Hepatic stellate cell (primary cell): ENCODE measurements at regions not wholly inside any gene's neighbourhood (a gene's known extent, or its start where the extent isn't known, plus 50 kb on each side); places are given as distances from the start of the nearest gene placed in this dataset.
"Not testable (repeated sequence)": the region's sequence is repeated elsewhere in the genome, so short reads cannot be mapped to it uniquely, and the experiment has no call there.

Experiments
- DNase-seq: peaks from one replicate; pipeline ENCODE4 v3.0.0; 2011; ENCODE audit warnings: low spot score

DNA sequence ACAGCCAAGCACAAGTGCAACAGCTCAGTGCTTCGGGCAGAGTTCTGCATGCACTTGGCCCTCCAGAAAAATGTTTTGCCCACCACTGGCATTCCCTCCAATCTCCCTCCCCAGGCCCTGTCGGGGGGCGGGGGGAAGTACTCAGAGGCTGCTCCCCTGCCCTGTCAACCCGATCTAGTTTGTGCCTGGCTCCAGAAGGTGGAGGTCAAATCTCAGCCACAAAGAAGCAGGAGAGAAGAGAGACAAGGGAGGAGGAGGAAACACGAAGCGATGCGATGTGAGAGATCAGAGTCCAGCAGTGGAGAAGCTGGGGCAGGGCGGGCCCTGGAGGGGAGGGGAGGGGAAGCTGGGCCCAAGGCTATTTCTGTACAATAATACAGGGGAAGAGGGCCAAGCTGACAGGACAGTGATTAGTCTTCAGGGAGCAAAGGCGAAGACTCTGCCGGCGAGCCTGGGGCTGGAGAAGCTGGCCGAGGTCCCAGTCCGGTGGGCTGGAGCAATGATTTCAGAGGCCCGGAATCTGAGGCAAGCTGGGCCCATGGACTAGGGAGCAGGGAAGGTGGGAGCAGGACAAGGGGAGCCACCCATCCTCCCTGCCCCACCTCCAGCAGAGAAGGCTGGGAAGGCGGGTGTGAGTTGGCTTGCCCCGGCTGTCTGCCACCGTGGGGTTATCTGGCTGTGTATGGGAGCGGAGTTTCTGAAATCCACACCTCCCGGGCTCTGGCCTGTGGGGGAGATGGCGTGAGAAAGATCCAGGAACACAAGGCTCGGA, 167.1 kb downstream of the EFNB1 start:
- no peak for DNase-seq

DNA sequence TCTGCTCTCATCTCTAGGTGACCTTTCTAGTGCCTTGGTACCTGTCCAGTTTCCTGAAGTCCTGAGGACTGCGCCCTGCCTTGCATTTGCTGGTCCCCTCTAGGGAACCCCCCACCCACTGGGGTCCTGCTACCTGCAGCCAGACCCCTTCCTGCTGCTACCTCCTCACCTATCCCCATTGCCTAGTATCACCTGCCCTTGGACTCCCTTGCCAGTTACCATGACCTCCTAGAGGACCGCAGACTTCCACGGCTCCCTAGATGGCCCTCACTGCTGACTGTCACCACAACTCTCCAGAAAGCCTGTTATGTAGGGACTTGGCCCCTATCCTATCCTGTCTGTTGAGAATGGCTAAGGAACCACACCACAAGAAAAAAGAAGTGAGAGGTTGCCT, 166.6 kb downstream of the EFNB1 start:
- DNase-seq, result no peak

DNA sequence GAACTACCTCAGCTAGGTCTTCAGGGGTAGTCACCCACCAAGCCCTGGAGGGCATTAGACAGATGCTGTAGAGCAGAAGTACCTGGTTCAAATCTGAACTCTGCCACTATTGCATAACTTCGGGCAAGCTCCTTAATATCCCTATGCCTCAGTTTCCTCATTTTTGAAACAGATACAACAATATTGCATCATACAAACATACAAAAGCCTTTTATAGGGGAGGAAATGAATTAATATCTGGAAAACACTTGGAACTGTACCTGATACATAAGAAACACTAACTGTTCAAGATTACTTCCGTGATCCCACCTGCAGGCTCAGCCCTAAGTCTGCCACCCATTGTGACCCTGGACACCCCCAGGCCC, 166.1 kb downstream of the EFNB1 start:
- DNase-seq, result no peak

DNA sequence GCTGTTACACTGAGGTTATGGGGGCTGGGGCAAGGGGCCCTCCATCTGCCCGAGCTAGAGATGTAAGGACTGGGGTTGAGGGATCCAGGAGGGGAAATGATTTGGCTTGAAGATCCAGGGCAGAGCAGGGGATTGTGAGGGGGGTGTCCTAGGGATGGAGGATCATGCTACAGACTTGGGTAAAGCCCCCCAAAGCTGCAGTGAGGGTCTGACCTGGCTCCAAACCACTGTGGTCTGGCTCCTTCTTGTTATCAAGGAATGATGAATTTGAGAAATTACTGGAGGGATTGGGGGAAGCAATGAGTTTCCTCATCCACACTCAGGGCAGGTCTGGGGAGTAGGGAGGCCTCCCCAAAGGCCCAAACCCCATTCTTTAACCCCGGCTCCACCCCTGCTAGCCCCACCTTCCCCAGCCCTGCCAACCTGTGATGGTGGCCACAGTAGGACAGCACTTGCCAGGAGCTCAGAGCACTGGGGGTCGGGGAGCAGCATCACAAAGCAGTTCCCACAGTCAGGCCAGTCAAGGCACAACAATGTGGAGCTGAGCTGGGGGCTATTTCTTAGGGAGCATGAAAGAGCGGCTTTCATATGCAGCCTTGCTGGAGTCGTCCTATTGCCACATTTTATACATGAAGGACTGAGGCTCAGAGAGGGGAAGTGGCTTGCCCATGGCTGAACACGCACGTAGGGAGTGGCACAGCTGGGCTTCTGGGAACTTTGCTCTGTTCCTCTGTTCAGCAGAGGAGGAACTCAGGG, 165.5 kb downstream of the EFNB1 start:
- DNase-seq, result no peak

DNA sequence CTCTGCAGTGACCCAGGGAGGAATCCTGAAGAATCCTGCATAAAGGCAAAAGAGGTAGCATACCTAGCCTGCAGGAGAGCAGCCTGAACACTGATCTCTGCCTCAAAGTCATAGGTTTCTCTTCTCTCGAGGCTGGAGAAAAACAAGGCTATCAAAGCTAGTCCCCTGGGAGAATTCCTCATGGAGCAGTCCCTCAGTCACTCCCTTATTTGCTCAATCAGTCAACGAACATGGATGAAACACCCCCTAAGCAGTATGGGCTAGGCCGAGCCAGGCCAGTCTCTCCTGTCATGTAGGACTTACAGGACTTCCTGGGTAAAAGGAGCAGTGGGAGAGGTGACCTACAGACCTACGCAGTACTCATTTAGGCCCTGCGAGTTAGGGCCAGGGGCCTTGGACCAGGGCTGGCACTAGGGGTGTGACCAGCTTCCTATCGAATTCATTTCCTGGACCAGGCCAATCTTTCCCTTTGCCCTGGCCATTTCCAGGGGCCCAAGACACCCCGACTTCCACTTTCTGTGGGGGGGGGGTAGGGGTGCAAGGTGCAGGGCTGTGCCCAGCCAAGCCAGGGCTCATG, 164.1 kb downstream of the EFNB1 start:
- DNase-seq, result no peak

DNA sequence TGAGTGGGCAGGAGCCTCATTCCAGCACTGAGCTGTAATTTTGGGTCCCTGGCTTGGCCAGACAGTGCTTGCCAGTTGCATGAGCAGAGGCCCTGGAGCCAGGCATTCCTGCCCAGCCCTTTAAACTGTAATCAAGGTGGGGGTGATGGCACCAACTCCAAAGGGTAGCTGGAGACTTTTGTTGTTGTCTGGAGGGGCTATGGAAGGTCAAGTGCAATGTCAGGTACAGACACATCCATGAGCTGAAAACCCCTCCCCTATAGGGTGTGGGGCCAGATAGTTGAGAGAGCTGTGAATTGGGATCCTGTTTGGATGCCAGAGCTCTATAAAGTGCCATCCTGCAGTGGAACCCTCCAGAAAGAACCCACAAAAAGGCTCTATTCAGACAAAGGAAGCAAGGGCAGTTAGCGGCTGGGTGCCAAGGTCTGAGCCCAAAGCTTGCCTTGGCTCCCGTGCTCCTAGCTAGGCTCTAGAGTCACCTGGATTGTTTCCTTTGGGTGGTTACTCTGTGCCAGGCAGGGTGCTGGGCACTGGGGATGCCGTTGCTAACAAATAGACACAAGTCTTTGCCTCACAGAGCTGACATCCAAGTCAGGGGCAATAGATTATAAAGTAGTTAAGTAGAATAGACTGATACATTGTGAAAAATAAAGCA, 163.0 kb downstream of the EFNB1 start:
- DNase-seq, result no peak

DNA sequence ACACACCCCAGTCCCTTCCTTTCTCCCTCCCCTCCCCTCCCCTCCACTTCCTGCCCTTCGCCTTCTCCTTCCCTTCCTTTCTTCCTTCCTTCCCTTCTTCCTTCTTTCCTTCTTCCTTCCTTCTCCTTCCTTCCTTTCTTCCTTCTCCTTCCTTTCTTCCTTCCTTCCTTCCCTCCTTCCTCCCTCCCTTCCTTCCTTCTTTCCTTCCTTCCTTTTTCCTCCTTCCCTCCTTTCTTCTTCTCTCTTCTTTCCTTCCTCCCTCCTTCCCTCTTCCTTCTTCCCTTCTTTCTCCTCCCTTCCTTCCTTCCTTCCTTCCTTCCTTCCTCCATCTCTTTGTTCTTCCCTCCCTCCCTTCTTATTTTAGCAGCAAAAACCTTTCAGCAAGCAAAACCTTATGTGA, 162.1 kb downstream of the EFNB1 start:
- DNase-seq, result no peak

DNA sequence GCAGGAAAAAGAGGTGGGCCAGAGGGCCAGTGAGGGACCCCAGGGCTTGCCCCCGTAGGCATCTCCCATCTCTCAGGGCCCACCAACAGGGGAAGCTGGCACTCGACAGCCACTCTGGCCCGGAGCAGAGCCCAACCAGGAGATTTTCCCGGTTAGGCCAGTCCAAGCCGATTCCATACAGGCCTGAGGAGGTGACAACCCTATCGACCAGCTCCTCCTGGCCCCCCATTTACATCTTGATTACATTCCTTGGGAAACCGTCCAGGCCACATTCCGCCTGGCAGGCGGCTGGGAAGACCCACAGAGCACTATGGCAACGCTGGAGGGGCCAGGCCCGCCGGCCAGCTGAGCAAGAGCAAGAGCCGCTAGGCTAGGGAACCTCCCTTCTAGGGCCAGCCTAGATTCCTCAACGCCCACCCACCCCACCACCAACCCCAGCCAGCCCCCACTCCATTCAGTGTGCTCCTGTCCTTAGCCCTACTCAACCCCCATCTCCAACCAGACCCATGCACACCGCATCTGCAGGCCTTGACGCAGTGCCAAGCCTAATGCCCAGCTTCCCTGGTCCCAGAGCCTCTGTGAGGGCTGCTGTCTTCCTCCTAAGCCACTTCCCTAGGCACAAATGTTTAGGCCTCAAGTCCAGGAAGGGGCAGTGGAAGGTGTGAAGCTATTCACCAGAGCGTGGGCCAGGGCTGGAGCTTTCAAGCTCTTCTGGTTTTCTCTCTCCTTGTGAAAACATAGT, 161.2 kb downstream of the EFNB1 start:
- peak; percentile 78 for DNase-seq

DNA sequence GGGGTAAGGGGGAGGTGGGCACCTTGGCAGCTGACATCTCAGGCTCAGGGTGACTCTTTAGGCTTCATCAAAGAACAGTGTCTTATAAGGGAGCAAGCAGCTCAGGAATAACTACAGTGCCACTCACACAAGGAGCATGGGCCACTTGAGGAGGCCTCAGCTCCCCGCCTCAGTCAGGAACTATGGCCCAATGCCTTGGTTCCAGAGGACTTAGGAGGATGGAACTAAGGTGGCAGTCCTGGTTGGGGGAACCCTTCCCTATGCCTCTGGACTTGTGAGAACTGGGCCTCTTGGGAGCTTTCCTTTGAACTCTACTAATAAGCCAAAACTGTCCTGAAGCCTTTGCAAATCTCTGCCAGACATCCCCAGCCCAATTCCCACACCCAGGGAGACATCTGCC, 160.6 kb downstream of the EFNB1 start:
- no peak for DNase-seq

DNA sequence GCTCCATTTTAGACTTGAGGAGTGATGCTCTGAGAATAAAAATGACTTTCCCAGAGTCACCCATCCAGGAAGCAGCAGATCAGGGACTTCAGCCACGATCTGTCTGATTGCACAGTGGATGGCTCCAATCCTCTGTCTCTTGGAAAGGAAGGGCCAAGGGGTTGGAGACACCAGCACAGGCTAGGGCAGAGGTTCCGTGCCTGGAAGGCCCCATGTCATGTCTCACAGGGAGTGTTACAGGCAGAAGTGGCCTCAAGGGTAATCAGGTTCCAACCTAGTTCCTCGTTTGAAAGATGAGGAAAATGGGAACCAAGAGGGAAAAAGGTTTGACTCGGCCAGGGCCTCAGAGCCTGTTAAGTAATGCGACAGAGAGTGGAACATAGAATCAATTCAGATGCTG, 160.0 kb downstream of the EFNB1 start:
- no peak for DNase-seq

DNA sequence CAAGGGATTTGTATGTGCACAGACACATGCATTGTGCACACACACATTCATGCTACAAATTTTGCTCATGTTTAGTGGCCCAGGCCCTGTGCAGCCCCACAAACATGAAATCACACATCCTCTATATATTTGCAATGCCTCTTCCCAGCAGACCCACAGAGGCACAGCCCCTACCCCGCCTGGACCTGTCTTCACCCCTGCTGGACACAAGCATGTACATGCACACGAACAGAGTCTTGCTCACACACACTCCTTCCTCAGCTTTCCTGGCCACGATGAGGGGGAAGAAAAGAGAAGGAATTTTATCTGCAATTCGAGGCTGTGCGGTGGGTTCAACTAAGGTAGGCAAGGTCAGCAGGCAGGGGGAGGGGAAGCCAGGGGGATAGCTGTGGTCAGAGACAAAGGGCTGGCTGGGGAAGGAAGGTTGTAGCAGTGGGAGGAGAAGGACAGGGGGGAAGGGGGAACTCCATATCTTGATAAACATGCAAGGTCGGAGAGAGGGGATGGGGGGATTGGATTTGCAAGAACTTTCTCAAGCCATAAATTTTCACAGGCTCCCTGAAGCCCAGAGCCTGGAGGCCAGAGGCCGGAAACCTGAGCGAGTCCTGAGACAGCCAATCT, 156.4 kb downstream of the EFNB1 start:
- DNase-seq, result no peak

DNA sequence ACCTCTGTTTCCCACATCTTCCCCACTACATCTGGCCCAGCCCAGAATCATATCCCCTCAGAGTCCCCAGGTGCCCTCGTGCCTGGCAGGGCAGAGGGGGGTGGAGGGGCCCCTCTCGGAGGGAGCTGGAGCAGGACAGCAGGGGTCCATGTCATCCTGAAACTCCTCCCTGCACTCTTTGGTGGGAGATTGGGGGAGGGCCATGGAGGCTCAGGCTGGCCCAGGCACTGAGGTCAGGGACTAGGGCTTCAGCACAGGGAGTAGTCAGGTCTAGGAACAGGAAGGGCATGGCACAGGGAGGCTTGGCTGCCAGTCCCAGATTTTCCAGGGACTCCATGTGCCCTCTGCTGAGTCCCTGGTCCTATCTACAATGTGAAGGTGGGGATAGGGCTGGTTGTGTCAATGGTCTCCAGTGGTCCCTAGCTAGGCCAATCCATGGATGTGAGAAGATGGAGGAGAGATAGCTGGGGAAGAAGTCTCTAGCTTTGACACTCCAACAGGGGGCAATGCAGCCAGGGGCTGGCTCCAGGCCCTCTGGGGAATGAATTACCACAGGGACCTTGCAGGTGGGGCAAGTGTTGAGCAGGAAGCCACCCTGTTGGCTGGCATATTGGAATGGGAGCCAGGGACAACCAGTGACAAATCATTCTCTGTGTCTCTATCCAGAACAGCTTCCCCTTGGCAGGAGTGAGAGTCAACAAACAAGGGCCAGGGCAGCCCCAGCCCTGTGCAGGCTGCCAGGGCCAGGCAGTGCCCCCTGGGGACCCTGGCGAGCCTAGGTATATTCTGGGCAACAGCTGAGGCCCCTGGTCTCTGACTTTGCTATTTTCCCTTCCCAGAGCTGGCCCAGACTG, 154.4 kb downstream of the EFNB1 start:
- no peak for DNase-seq

DNA sequence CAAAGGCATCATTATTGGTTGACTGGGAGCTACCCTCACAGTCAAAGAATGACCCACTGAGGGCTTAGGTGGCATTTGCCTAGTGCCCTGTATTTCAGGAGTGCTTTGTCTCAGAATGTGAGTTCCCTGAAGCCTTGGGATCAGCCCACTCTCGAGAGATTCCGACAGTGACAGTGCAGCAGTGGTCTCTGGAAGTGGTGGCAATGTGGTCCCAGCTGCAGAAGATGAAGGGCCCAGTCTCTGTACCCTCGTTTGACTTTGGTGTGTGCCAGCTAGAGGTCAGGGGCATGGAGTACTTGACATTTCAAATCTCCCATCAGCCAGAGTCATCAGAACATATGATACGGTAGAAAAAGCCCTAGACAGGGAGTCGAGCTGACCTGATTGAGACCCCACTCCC, 153.7 kb downstream of the EFNB1 start:
- DNase-seq, result no peak

DNA sequence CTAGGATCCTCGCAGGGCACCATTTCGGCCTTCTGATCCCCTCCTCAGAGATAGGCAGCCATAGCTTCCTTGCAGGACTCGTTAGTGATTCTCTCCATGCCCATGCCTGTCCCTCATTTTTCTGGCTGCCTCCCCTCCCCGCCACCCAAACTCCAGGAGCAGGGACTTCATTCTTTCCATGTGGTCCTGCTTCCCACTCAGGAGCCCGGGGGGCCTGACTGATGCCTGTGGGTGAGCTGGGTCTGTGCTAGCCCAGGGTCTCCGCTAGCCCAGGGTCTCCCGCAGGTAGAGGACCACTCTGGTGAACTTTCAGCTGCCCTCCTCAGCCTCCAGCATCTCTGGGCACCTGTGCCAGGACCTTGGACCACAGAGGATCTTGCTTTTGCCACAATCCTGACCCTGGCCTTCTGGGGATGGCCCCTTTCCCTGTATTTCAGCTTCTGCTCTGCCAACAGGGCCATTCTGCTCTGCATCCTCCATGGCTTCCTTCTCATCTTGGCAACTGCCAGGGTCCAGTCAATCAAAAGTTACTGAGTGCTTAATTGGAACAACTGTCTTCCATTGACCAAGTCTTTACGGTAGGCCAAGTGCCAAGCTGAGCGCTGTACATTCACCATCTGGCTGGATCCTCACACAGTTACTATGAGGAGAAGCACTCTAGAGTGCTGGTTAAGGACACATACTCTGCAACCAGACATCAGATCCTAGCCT, 152.2 kb downstream of the EFNB1 start:
- DNase-seq, result no peak

DNA sequence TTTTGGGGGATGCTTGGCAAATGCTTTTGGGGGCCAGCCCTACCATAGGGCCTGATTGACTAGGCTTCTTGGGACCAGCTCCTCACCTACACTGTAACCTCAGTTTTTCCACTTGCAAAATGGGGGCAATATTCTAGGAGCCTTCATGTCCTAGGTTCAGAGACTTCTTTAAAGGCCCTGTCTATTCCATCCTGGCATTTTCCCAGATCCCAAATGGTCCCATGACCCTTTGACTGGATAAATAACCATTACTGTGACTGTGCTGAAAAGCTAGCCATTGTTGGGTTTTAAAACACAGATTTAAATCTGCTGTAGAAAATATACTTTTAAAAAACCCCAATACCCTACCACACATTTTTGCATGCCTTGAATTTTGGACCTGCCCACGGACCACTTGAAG, 149.8 kb downstream of the EFNB1 start:
- no peak for DNase-seq

DNA sequence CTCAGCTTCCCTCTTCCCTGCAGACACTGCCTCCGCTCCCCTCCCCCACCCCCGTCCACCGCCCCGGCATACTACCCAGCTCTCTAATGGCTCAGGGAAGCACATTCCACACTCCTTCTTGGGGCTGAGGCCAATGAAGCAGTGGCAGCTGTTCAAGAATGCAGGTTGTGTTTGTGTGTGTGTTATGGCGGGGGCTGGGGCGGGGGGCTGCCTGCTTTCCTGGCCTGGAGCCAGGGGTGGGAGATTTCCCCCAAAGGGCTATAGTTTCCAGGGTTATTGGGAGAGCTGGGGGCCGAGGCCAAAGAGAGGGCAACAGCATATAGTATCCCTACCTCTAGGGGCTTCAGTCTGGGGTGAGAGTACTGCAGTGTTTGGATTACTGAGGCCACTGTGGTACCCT, 149.4 kb downstream of the EFNB1 start:
- DNase-seq, result no peak

DNA sequence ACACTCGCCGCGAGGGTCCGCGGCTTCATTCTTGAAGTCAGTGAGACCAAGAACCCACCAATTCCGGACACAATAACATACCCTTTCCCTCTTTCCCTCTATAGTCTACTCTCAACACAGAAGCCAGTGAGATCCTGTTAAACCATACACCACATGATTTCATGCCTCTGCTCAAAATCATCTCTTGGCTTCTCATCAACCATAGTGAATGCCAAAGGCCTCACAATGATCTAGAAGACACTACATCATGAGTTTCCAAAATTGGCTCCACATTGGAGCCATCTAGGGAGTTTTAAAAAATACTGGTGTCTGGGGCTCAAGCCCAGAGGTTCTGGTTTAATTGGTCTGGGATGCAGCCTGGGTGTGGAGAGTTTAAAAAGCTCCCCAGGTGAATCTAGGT, 124.5 kb downstream of the EFNB1 start:
- DNase-seq, result no peak

DNA sequence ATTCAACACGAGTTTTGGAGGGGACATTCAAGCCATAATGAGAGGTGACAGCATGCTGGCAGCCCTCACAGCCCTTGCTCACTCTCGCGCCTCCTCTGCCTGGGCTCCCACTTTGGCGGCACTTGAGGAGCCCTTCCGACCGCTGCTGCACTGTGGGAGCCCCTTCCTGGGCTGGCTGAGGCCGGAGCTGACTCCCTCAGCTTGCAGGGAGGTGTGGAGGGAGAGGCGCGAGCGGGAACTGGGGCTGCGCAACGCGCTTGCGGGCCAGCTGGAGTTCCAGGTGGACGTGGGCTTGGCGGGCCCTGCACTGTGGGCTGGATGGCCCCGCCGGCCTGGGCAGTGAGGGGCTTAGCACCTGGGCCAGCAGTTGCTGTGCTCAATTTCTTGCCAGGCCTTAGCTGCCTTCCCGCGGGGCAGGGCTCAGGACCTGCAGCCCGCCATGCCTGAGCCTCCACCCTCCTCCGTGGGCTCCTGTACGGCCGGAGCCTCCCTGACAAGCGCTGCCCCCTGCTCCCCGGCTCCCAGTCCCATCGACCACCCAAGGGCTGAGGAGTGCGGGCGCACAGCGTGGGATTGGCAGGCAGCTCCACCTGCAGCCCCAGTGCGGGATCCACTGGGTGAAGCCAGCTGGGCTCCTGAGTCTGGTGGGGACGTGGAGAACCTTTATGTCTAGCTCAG, 123.3 kb downstream of the EFNB1 start:
- not testable (repeated sequence) for DNase-seq

DNA sequence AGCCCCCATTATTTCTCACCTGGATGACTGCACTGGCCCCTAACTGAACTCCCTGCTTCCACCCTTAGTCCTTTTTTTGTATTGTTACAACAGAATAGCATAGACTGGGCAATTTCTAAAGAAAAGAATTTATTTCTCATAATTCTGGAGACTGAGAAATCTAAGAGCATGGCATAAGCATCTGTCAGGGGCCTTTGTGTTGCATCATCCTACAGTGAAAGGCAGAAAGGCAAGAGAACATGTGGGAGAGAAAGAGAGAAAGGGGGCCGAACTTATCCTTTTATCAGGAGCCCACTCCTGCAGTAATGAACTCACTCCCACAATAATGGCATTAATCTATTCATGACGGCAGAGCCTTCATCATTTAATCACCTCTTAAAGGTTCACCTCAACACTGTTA, 122.1 kb downstream of the EFNB1 start:
- DNase-seq, result no peak
